ENCODE measurements at regions not wholly inside any gene's neighbourhood (a gene's known extent, or its start where the extent isn't known, plus 50 kb on each side); places are given as distances from the start of the nearest gene placed in this dataset.

- no peaks in the 10 kb centered on the region for H3K9me2 ChIP-seq (replicated peaks; ENCODE audit: insufficient read depth, low read length)
- H3K4me2 ChIP-seq (ENCODE audit: low read depth, low read length, poor library complexity, severe bottlenecking) = no peak overlapping the region
- no peaks in the 10 kb centered on the region for H4K20me1 ChIP-seq (ENCODE audit: insufficient read depth, low read depth, low read length)
- H3K4me1 ChIP-seq (ENCODE audit: low read length) = no peaks in the 10 kb centered on the region
- no peaks in the 10 kb centered on the region for H3K9me3 ChIP-seq (ENCODE audit: low read length)
- no peak overlapping the region for H2AFZ ChIP-seq (ENCODE audit: low read length)
- no peaks in the 10 kb centered on the region for H3K27me3 ChIP-seq (ENCODE audit: low read length)
- H3K79me2 ChIP-seq (ENCODE audit: low read length) = no peaks in the 10 kb centered on the region
- H3K27ac ChIP-seq (ENCODE audit: low read length) = no peak overlapping the region
- H3K9ac ChIP-seq (ENCODE audit: low read length) = no peak overlapping the region
- no peak for DNase-seq
- no peak overlapping the region for H3K4me3 ChIP-seq (ENCODE audit: low read length)
- no peaks in the 10 kb centered on the region for H3K36me3 ChIP-seq (ENCODE audit: insufficient read depth, low read length)
Observed at GRCh38 chr4:111802191-111802590, 343.1 kb upstream of the FAM241A start.

GRCh38 chr4:111806331-111806730 is 338.9 kb upstream of the FAM241A start:
- H3K9me2 ChIP-seq (replicated peaks; ENCODE audit: insufficient read depth, low read length) = no peaks in the 10 kb centered on the region
- no peak for DNase-seq
- no peak overlapping the region for H2AFZ ChIP-seq (ENCODE audit: low read length)
- no peaks in the 10 kb centered on the region for H3K79me2 ChIP-seq (ENCODE audit: low read length)
- H3K9ac ChIP-seq (ENCODE audit: low read length) = no peak overlapping the region
- H3K27ac ChIP-seq (ENCODE audit: low read length) = no peak overlapping the region
- H3K27me3 ChIP-seq (ENCODE audit: low read length) = no peaks in the 10 kb centered on the region
- no peaks in the 10 kb centered on the region for H3K36me3 ChIP-seq (ENCODE audit: insufficient read depth, low read length)
- no peaks in the 10 kb centered on the region for H3K4me1 ChIP-seq (ENCODE audit: low read length)
- no peak overlapping the region for H3K4me3 ChIP-seq (ENCODE audit: low read length)
- H3K4me2 ChIP-seq (ENCODE audit: low read depth, low read length, poor library complexity, severe bottlenecking) = no peak overlapping the region
- H3K9me3 ChIP-seq (ENCODE audit: low read length) = no peaks in the 10 kb centered on the region
- H4K20me1 ChIP-seq (ENCODE audit: insufficient read depth, low read depth, low read length) = no peaks in the 10 kb centered on the region

DNA sequence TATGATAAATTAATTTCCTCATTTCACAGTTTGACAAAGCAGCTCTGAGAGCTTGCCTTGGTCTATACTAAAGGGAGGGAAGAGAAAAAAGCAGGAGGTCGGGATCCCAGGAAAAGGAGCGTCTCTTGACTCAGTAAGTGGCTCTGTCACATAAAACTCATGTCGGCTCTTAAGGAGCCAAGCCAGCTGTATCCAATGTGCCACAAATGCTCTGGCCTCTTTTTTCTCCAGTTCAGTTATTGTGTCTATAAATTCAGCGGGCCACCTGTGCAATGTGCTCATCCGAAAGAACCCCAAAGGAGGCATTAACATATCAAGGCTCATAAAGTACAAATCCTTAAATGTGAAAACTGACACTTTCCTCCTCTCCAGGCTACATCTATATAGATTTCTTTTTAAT is 337.7 kb upstream of the FAM241A start:
- H3K9me3 ChIP-seq (ENCODE audit: low read length) = no peaks in the 10 kb centered on the region
- no peak overlapping the region for H3K4me2 ChIP-seq (ENCODE audit: low read depth, low read length, poor library complexity, severe bottlenecking)
- H3K27me3 ChIP-seq (ENCODE audit: low read length) = no peaks in the 10 kb centered on the region
- no peak overlapping the region for H3K27ac ChIP-seq (ENCODE audit: low read length)
- no peaks in the 10 kb centered on the region for H4K20me1 ChIP-seq (ENCODE audit: insufficient read depth, low read depth, low read length)
- H2AFZ ChIP-seq (ENCODE audit: low read length) = no peak overlapping the region
- H3K9me2 ChIP-seq (replicated peaks; ENCODE audit: insufficient read depth, low read length) = no peaks in the 10 kb centered on the region
- no peaks in the 10 kb centered on the region for H3K36me3 ChIP-seq (ENCODE audit: insufficient read depth, low read length)
- no peak overlapping the region for H3K4me3 ChIP-seq (ENCODE audit: low read length)
- no peaks in the 10 kb centered on the region for H3K79me2 ChIP-seq (ENCODE audit: low read length)
- DNase-seq = no peak
- no peaks in the 10 kb centered on the region for H3K4me1 ChIP-seq (ENCODE audit: low read length)
- no peak overlapping the region for H3K9ac ChIP-seq (ENCODE audit: low read length)

DNA sequence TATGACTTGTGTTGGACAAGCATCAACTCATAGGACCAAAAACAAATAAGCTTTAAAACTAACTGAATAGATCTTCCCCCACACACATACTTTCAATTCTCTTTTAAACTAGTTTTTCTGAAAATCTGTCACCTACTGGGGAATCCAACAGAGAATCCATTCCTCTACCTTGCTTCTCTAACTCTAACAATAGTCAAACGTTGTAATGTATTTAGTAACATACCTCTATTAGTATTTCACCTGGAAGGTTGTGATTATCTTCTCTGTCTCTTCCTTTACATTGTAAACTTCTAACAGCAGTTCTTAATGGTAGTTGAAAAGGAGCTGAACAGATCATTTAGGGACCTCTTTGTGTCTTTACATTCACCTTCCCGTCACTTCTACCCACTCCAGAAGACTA is 337.1 kb upstream of the FAM241A start:
- no peaks in the 10 kb centered on the region for H3K36me3 ChIP-seq (ENCODE audit: insufficient read depth, low read length)
- no peaks in the 10 kb centered on the region for H4K20me1 ChIP-seq (ENCODE audit: insufficient read depth, low read depth, low read length)
- H3K27ac ChIP-seq (ENCODE audit: low read length) = no peak overlapping the region
- H3K4me1 ChIP-seq (ENCODE audit: low read length) = no peaks in the 10 kb centered on the region
- H3K9ac ChIP-seq (ENCODE audit: low read length) = no peak overlapping the region
- H3K9me3 ChIP-seq (ENCODE audit: low read length) = no peaks in the 10 kb centered on the region
- H3K79me2 ChIP-seq (ENCODE audit: low read length) = no peaks in the 10 kb centered on the region
- no peak overlapping the region for H3K4me2 ChIP-seq (ENCODE audit: low read depth, low read length, poor library complexity, severe bottlenecking)
- no peaks in the 10 kb centered on the region for H3K9me2 ChIP-seq (replicated peaks; ENCODE audit: insufficient read depth, low read length)
- H2AFZ ChIP-seq (ENCODE audit: low read length) = no peak overlapping the region
- DNase-seq = no peak
- H3K4me3 ChIP-seq (ENCODE audit: low read length) = no peak overlapping the region
- H3K27me3 ChIP-seq (ENCODE audit: low read length) = no peaks in the 10 kb centered on the region

GRCh38 chr4:111811661-111812060 is 333.6 kb upstream of the FAM241A start:
- no peak overlapping the region for H3K9ac ChIP-seq (ENCODE audit: low read length)
- no peak overlapping the region for H3K27ac ChIP-seq (ENCODE audit: low read length)
- no peaks in the 10 kb centered on the region for H3K9me3 ChIP-seq (ENCODE audit: low read length)
- no peak for DNase-seq
- H3K9me2 ChIP-seq (replicated peaks; ENCODE audit: insufficient read depth, low read length) = no peaks in the 10 kb centered on the region
- no peak overlapping the region for H3K4me2 ChIP-seq (ENCODE audit: low read depth, low read length, poor library complexity, severe bottlenecking)
- no peaks in the 10 kb centered on the region for H3K4me1 ChIP-seq (ENCODE audit: low read length)
- no peaks in the 10 kb centered on the region for H3K27me3 ChIP-seq (ENCODE audit: low read length)
- H4K20me1 ChIP-seq (ENCODE audit: insufficient read depth, low read depth, low read length) = no peaks in the 10 kb centered on the region
- H3K4me3 ChIP-seq (ENCODE audit: low read length) = no peak overlapping the region
- no peak overlapping the region for H2AFZ ChIP-seq (ENCODE audit: low read length)
- H3K79me2 ChIP-seq (ENCODE audit: low read length) = no peaks in the 10 kb centered on the region
- no peaks in the 10 kb centered on the region for H3K36me3 ChIP-seq (ENCODE audit: insufficient read depth, low read length)

- Histone ChIP-seq H3K4me2 (ENCODE audit: low read depth, low read length, poor library complexity, severe bottlenecking) (no peak overlapping the region), H3K9ac (ENCODE audit: low read length) (no peak overlapping the region), H3K36me3 (ENCODE audit: insufficient read depth, low read length) (no peaks in the 10 kb centered on the region), H3K4me3 (ENCODE audit: low read length) (no peak overlapping the region), H3K9me2 (replicated peaks; ENCODE audit: insufficient read depth, low read length) (no peaks in the 10 kb centered on the region), H3K79me2 (ENCODE audit: low read length) (no peaks in the 10 kb centered on the region), H3K27me3 (ENCODE audit: low read length) (no peaks in the 10 kb centered on the region), H2AFZ (ENCODE audit: low read length) (no peak overlapping the region), H3K9me3 (ENCODE audit: low read length) (no peaks in the 10 kb centered on the region), H3K27ac (ENCODE audit: low read length) (no peak overlapping the region), H4K20me1 (ENCODE audit: insufficient read depth, low read depth, low read length) (no peaks in the 10 kb centered on the region), H3K4me1 (ENCODE audit: low read length) (no peaks in the 10 kb centered on the region)
- DNase-seq = no peak
Observed at GRCh38 chr4:111812114-111812513, 333.1 kb upstream of the FAM241A start.

DNA sequence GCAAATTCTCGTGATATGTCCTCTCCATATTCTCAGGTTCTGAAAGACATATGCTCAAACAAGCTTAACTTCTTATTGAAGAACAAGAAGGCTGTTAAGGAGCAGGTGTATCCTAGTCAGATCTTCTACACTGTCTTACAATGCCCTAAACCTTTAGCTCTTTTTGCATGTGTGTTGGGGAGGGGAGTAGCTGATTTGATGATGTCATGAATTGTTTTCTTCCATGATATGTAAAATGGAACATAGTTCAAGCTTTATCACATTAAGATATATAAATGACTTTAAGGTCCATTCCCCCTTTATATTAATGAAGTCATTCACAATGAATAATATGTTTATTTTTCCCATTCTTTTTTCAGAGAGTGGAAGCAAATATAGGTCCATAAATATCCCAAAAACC is 332.5 kb upstream of the FAM241A start:
- H3K9me3 ChIP-seq (ENCODE audit: low read length) = no peaks in the 10 kb centered on the region
- no peak overlapping the region for H3K9ac ChIP-seq (ENCODE audit: low read length)
- H3K4me2 ChIP-seq (ENCODE audit: low read depth, low read length, poor library complexity, severe bottlenecking) = no peak overlapping the region
- H3K27ac ChIP-seq (ENCODE audit: low read length) = no peak overlapping the region
- H3K27me3 ChIP-seq (ENCODE audit: low read length) = no peaks in the 10 kb centered on the region
- no peaks in the 10 kb centered on the region; the same call in 1 of the 2 replicates for H3K9me2 ChIP-seq (replicated peaks; ENCODE audit: insufficient read depth, low read length)
- H2AFZ ChIP-seq (ENCODE audit: low read length) = no peak overlapping the region
- H3K36me3 ChIP-seq (ENCODE audit: insufficient read depth, low read length) = no peaks in the 10 kb centered on the region
- H3K79me2 ChIP-seq (ENCODE audit: low read length) = no peaks in the 10 kb centered on the region
- no peak for DNase-seq
- H3K4me3 ChIP-seq (ENCODE audit: low read length) = no peak overlapping the region
- no peaks in the 10 kb centered on the region for H3K4me1 ChIP-seq (ENCODE audit: low read length)
- H4K20me1 ChIP-seq (ENCODE audit: insufficient read depth, low read depth, low read length) = no peaks in the 10 kb centered on the region

DNA sequence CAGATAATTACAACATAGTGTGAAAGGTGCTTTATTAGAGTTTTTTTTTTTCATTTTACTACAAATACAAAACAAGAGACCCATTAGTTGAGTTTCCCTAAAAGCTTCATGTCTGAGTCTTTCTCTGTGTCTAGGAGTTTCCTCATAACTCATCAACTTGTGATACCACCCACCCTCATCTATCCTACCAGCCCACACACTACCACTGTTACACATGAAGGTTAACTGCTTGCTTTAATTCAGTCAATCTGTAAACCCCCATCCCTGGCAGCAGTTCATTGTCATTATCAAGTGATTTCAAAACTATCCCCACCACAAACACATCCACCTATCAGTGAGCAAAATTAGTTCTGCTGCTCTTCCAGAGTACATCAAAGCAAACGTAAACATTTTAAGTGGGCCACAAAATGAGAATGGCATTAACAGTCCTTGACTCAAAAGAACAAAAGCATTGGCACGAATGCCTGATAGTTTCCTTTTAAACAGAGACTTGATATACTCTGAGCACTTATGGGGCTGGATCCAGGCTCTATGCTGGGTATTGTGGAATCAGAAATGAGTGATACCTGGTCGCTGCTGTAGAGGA is 331.6 kb upstream of the FAM241A start:
- Histone ChIP-seq H3K79me2 (ENCODE audit: low read length) (no peaks in the 10 kb centered on the region), H3K36me3 (ENCODE audit: insufficient read depth, low read length) (no peaks in the 10 kb centered on the region), H2AFZ (ENCODE audit: low read length) (no peak overlapping the region)

GRCh38 chr4:111814961-111815360 is 330.3 kb upstream of the FAM241A start:
- DNase-seq = no peak
- Histone ChIP-seq H3K9ac (ENCODE audit: low read length) (no peak overlapping the region), H3K79me2 (ENCODE audit: low read length) (no peaks in the 10 kb centered on the region), H3K4me3 (ENCODE audit: low read length) (no peak overlapping the region), H3K36me3 (ENCODE audit: insufficient read depth, low read length) (no peaks in the 10 kb centered on the region), H3K27me3 (ENCODE audit: low read length) (no peaks in the 10 kb centered on the region), H3K9me3 (ENCODE audit: low read length) (no peaks in the 10 kb centered on the region), H4K20me1 (ENCODE audit: insufficient read depth, low read depth, low read length) (no peaks in the 10 kb centered on the region), H2AFZ (ENCODE audit: low read length) (no peak overlapping the region), H3K9me2 (replicated peaks; ENCODE audit: insufficient read depth, low read length) (no peaks in the 10 kb centered on the region; the same call in 1 of the 2 replicates), H3K4me2 (ENCODE audit: low read depth, low read length, poor library complexity, severe bottlenecking) (no peak overlapping the region), H3K4me1 (ENCODE audit: low read length) (no peaks in the 10 kb centered on the region), H3K27ac (ENCODE audit: low read length) (no peak overlapping the region)

More for the DNA sequence above, 331.6 kb upstream of the FAM241A start:
- Histone ChIP-seq H3K4me1 (ENCODE audit: low read length) (no peaks in the 10 kb centered on the region), H3K9me2 (replicated peaks; ENCODE audit: insufficient read depth, low read length) (no peaks in the 10 kb centered on the region; the same call in 1 of the 2 replicates), H3K27me3 (ENCODE audit: low read length) (no peaks in the 10 kb centered on the region), H3K4me3 (ENCODE audit: low read length) (no peak overlapping the region), H4K20me1 (ENCODE audit: insufficient read depth, low read depth, low read length) (no peaks in the 10 kb centered on the region), H3K4me2 (ENCODE audit: low read depth, low read length, poor library complexity, severe bottlenecking) (no peak overlapping the region), H3K9ac (ENCODE audit: low read length) (no peak overlapping the region), H3K9me3 (ENCODE audit: low read length) (no peaks in the 10 kb centered on the region), H3K27ac (ENCODE audit: low read length) (no peak overlapping the region)
- DNase-seq = no peak

Measured in Karpas-422 (cell line).